ENCODE measurements at regions not wholly inside any gene's neighbourhood (a gene's known extent, or its start where the extent isn't known, plus 50 kb on each side); places are given as distances from the start of the nearest gene placed in this dataset.

GRCh38 chrX:128396601-128397000 is 344.4 kb upstream of the ACTRT1 start:
- TF ChIP-seq CTCF (IDR thresholded peaks at IDR 0.05): no peak
- TF ChIP-seq EZH2 (IDR thresholded peaks at IDR 0.05; ENCODE audit: borderline replicate concordance, insufficient read depth, low read depth, low read length, poor library complexity, severe bottlenecking): no peak
